H9 (cell line): ENCODE measurements at regions not wholly inside any gene's neighbourhood (a gene's known extent, or its start where the extent isn't known, plus 50 kb on each side); places are given as distances from the start of the nearest gene placed in this dataset.

ENCODE experiments used
- DNase-seq: peaks from one replicate; pipeline ENCODE4 v3.0.0-alpha.2; 2017
- H2AFZ ChIP-seq: one replicate; pipeline ENCODE4 v1.6.1; 2013; ENCODE audit warnings: mild to moderate bottlenecking, low read length, control low read depth, moderate library complexity
- H2AK5ac ChIP-seq: 2 replicates; pipeline ENCODE4 v1.6.1; 2013; ENCODE audit warnings: low read length, control low read depth, mixed read lengths; ENCODE audit not compliant: insufficient read length
- H2BK120ac ChIP-seq: one replicate; pipeline ENCODE4 v1.6.1; 2013; ENCODE audit warnings: low read depth, mild to moderate bottlenecking, low read length, control low read depth, inconsistent platforms; ENCODE audit not compliant: poor library complexity, severe bottlenecking
- H2BK12ac ChIP-seq: 2 replicates; pipeline ENCODE4 v1.6.1; 2013; ENCODE audit warnings: low read length, control low read depth, mixed read lengths, low read depth; ENCODE audit not compliant: insufficient read length
- H2BK15ac ChIP-seq: 2 replicates; pipeline ENCODE4 v1.6.1; 2013; ENCODE audit warnings: low read depth, low read length, control low read depth
- H2BK20ac ChIP-seq: one replicate; pipeline ENCODE4 v1.6.1; 2013; ENCODE audit warnings: low read depth, mild to moderate bottlenecking, low read length, control low read depth, inconsistent platforms; ENCODE audit not compliant: poor library complexity, severe bottlenecking
- H2BK5ac ChIP-seq: 2 replicates; pipeline ENCODE4 v1.6.1; 2013; ENCODE audit warnings: low read length, control low read depth, mixed read lengths; ENCODE audit not compliant: insufficient read length
- H3K14ac ChIP-seq: 2 replicates; pipeline ENCODE4 v1.6.1; 2013; ENCODE audit warnings: low read length, control low read depth; ENCODE audit not compliant: insufficient read depth
- H3K18ac ChIP-seq: 2 replicates; pipeline ENCODE4 v1.6.1; 2013; ENCODE audit warnings: low read depth, mild to moderate bottlenecking, mixed read lengths, low read length, control low read depth; ENCODE audit not compliant: insufficient read length
- H3K23ac ChIP-seq: 2 replicates; pipeline ENCODE4 v1.6.1; 2013; ENCODE audit warnings: low read length, control low read depth, mixed read lengths, low read depth; ENCODE audit not compliant: insufficient read length
- H3K23me2 ChIP-seq: 2 replicates; pipeline ENCODE4 v1.6.1; 2013; ENCODE audit warnings: low read depth, mild to moderate bottlenecking, mixed read lengths, low read length, control low read depth; ENCODE audit not compliant: insufficient read length, poor library complexity, severe bottlenecking
- H3K27ac ChIP-seq: 2 replicates; pipeline ENCODE4 v1.5.1; 2013; ENCODE audit warnings: low read length, control low read depth, mixed read lengths, low read depth; ENCODE audit not compliant: insufficient read length
- H3K27me3 ChIP-seq: 2 replicates; pipeline ENCODE4 v1.6.1; 2013; ENCODE audit warnings: low read length, control low read depth, inconsistent platforms; ENCODE audit not compliant: insufficient read depth
- H3K4ac ChIP-seq: 2 replicates; pipeline ENCODE4 v1.6.1; 2013; ENCODE audit warnings: low read depth, mild to moderate bottlenecking, control low read depth, inconsistent platforms, low read length, moderate library complexity
- H3K4me1 ChIP-seq: 2 replicates; pipeline ENCODE4 v1.6.1; 2013; ENCODE audit warnings: low read length, control low read depth, inconsistent platforms; ENCODE audit not compliant: insufficient read depth
- H3K4me2 ChIP-seq: 2 replicates; pipeline ENCODE4 v1.6.1; 2013; ENCODE audit warnings: low read length, control low read depth, mixed read lengths; ENCODE audit not compliant: insufficient read length, insufficient read depth
- H3K56ac ChIP-seq: 2 replicates; pipeline ENCODE4 v1.6.1; 2013; ENCODE audit warnings: low read depth, mild to moderate bottlenecking, mixed read lengths, low read length, control low read depth; ENCODE audit not compliant: insufficient read length
- H3K79me1 ChIP-seq: 2 replicates; pipeline ENCODE4 v1.6.1; 2013; ENCODE audit warnings: low read depth, mild to moderate bottlenecking, moderate library complexity, low read length, control low read depth, inconsistent platforms; ENCODE audit not compliant: insufficient read depth, poor library complexity, severe bottlenecking
- H3K79me2 ChIP-seq: 2 replicates; pipeline ENCODE4 v1.6.1; 2013; ENCODE audit warnings: low read length, control low read depth, inconsistent platforms; ENCODE audit not compliant: insufficient read depth
- H3K9ac ChIP-seq: 2 replicates; pipeline ENCODE4 v1.6.1; 2013; ENCODE audit warnings: low read length, control low read depth, mixed read lengths; ENCODE audit not compliant: insufficient read length; ENCODE audit errors: extremely low read depth
- H3K9me3 ChIP-seq: one replicate; pipeline ENCODE4 v1.6.1; 2013; ENCODE audit warnings: low read depth, low read length, inconsistent platforms; ENCODE audit not compliant: control insufficient read depth
- H3T11ph ChIP-seq: one replicate; pipeline ENCODE4 v1.6.1; 2013; ENCODE audit warnings: mild to moderate bottlenecking, low read length, control low read depth, inconsistent platforms
- H4K20me1 ChIP-seq: one replicate; pipeline ENCODE4 v1.6.1; 2013; ENCODE audit not compliant: control insufficient read depth, insufficient read length, insufficient read depth
- H4K5ac ChIP-seq: 2 replicates; pipeline ENCODE4 v1.6.1; 2013; ENCODE audit warnings: low read depth, mild to moderate bottlenecking, mixed read lengths, low read length, control low read depth; ENCODE audit not compliant: insufficient read length
- H4K8ac ChIP-seq: replicated peaks from 2 replicates; pipeline ENCODE4 v1.6.1; 2013; ENCODE audit warnings: low read length, control low read depth, mixed read lengths, low read depth; ENCODE audit not compliant: insufficient read length
- H4K91ac ChIP-seq: 2 replicates; pipeline ENCODE4 v1.6.1; 2013; ENCODE audit warnings: low read depth, mild to moderate bottlenecking, moderate library complexity, mixed read lengths, low read length, control low read depth; ENCODE audit not compliant: insufficient read length
- H3K27ac Mint-ChIP-seq, 3 experiments: 2 replicates in 2 of 3; 3 replicates in 1 of 3; pipeline ENCODE4 v1.8.0; 2020 to 2021; ENCODE audit warnings: mixed read lengths in 3 of 3, mild to moderate bottlenecking in 1 of 3, moderate library complexity in 1 of 3
- H3K27me3 Mint-ChIP-seq: 2 replicates; pipeline ENCODE4 v1.8.0; 2021; ENCODE audit warnings: low read depth, mild to moderate bottlenecking, moderate library complexity, mixed read lengths
- H3K36me3 Mint-ChIP-seq, 3 experiments: 2 replicates in 2 of 3; 3 replicates in 1 of 3; pipeline ENCODE4 v1.8.0; 2020 to 2021; ENCODE audit warnings: low read depth in 3 of 3, mixed read lengths in 3 of 3; ENCODE audit not compliant: insufficient read depth in 1 of 3
- H3K4me1 Mint-ChIP-seq, 2 experiments: 2 replicates each; pipeline ENCODE4 v1.8.0; 2020; ENCODE audit warnings: mixed read lengths in 2 of 2
- H3K4me3 Mint-ChIP-seq, 2 experiments: 2 replicates in 1 of 2; 3 replicates in 1 of 2; pipeline ENCODE4 v1.8.0; 2020 to 2021; ENCODE audit warnings: mild to moderate bottlenecking in 2 of 2, mixed read lengths in 2 of 2, moderate library complexity in 1 of 2
- H3K9me3 Mint-ChIP-seq, 2 experiments: 2 replicates in 1 of 2; 3 replicates in 1 of 2; pipeline ENCODE4 v1.8.0; 2020; ENCODE audit warnings: mild to moderate bottlenecking in 2 of 2, mixed read lengths in 2 of 2, moderate library complexity in 1 of 2
- CTCF ChIP-seq: fragments of 200-600 bp; sonication (generic); conservative IDR thresholded peaks from 3 replicates; pipeline ENCODE4 v1.8.0; 2021; ENCODE audit warnings: antibody characterized with exemption, mild to moderate bottlenecking
- WGBS: extraction: QIAGEN DNeasy Blood & Tissue Kit; methylation state at CpG from one replicate; pipeline ENCODE4 v1.1.7; 2013; ENCODE audit warnings: missing lambda C conversion rate, low lambda C conversion rate, mixed read lengths; ENCODE audit not compliant: insufficient read length; ENCODE audit errors: extremely low coverage; 5-methylcytosine and 5-hydroxymethylcytosine counted together

GRCh38 chr5:166046956-166047355 is 2244.5 kb upstream of the WWC1 start:
- Histone ChIP-seq H3K23ac (no peak overlapping the region), H4K5ac (no peak overlapping the region), H2AFZ (no peak overlapping the region), H2BK15ac (no peak overlapping the region), H4K8ac (no peak overlapping the region), H3K9me3 (no peaks in the 10 kb centered on the region), H4K91ac (no peak overlapping the region), H3K18ac (no peak overlapping the region), H3K4ac (no peak overlapping the region), H3K4me2 (no peak overlapping the region), H2BK20ac (no peak overlapping the region), H2AK5ac (no peak overlapping the region), H3K27me3 (no peaks in the 10 kb centered on the region), H3K23me2 (no peaks in the 10 kb centered on the region), H3K14ac (no peak overlapping the region), H3T11ph (no peak overlapping the region), H3K79me2 (no peaks in the 10 kb centered on the region), H2BK5ac (no peak overlapping the region), H3K27ac (no peak overlapping the region), H4K20me1 (no peaks in the 10 kb centered on the region), H3K79me1 (no peaks in the 10 kb centered on the region), H3K4me1 (no peaks in the 10 kb centered on the region), H3K56ac (no peak overlapping the region), H2BK12ac (no peak overlapping the region), H3K9ac (no peak overlapping the region), H2BK120ac (no peak overlapping the region)
- TF ChIP-seq CTCF = no peak
- Mint-ChIP-seq H3K4me1 (0 out of 4 replicates have a peak, but pooled peaks cover 0 to 3% of the 10 kb centered on the region in 2 experiments), H3K9me3 (peaks cover 4 to 6% of the 10 kb centered on the region in 2 experiments), H3K4me3 (no peak overlapping the region), H3K27me3 (no peaks in the 10 kb centered on the region), H3K36me3 (peaks cover 0 to 16% (median 9%) of the 10 kb centered on the region in 3 experiments; a peak in 6 of 7 replicates), H3K27ac (no peak overlapping the region)
- WGBS = no CpG with 5 or more reads among the region's 1 CpG
- DNase-seq = no peak
